T-helper 2 cell (primary cell): ENCODE measurements at regions not wholly inside any gene's neighbourhood (a gene's known extent, or its start where the extent isn't known, plus 50 kb on each side); places are given as distances from the start of the nearest gene placed in this dataset.
"Not testable (repeated sequence)": the region's sequence is repeated elsewhere in the genome, so short reads cannot be mapped to it uniquely, and the experiment has no call there.

Source experiments
- DNase-seq, 5 experiments: peaks; one replicate each; pipeline versions ENCODE4 v3.0.0 to v3.0.0-alpha.2; 2012 to 2022

GRCh38 chr4:67036791-67037190 lies 508.5 kb downstream of the CENPC start:
- no peak for DNase-seq

DNA sequence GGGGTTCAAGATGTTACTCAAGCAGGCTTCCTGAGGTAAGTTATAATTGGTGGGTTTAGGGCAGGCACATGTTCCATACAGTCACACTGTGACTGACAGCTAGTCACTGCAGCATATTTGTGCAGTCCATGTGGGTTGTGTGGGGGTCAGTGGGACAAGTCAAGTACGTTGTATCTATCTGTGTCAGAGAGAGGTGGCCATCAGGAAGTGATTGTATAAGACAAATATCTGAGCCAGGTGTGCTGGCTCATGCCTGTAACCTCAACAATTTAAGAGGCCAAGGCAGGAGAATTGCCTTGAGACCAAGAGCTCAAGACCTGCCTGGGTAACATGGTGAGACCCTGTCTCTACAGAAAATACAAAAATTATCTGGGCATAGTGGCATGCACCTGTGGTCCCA lies 509.3 kb downstream of the CENPC start:
- no peak for DNase-seq

GRCh38 chr4:67035501-67035900 lies 509.8 kb downstream of the CENPC start:
- DNase-seq: no peak

GRCh38 chr4:67030636-67031035 lies 514.7 kb downstream of the CENPC start:
- DNase-seq: no peak

DNA sequence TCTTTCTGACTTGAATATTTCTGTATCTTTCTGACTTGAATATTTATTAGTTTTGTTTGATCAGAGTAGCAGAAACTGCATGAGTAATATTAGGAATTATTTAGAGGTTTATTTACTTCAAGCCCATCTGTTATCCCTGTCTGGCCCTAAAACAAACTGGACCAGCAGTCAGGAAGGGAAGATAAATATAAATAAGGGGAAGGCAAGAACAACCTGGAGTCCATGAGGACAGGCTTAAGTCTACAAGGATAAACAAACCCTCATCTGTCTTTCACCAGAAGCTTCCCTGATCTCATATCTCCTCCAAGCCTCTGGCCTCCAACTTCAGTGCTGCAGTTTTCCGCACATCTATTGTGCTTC lies 524.9 kb downstream of the CENPC start:
- no peak for DNase-seq

GRCh38 chr4:67019686-67020437 lies 525.4 kb downstream of the CENPC start:
- DNase-seq: no peak

DNA sequence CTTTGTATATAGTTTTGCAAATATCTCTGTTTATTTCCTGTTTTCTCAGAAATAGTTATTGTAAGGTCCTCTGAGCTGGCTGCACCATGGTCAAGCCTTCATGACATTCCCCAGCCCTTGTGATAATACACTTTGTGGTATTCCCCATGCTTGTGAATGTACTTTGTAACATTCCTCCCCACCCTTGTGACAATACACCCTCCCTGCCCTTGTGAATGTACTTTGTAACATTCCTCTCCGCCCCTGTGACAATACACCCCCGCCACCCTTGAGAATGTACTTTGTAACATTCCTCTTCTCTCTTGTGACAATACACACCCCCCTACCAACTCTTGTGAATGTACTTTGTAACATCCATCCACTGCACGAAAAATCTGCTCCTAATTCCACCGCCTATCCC lies 530.7 kb downstream of the CENPC start:
- no peak for DNase-seq

DNA sequence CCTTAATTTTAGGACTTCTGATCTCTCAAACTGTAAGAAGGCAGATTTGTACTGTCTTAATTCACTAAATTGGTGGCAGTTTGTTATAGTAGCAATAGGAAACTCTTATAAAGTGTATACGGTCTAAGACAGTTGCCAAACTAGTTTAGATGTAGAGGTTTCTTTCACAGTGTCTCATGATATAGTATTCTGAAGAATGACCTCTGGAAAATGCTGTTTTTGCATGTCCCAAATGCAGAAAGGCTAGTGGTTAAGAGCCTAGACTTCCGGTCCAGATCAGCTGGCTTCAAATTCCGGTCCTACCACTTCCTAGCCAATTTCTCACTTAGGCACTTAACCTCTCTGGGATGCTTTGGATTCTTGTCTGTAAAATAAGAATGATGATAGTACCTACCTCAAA lies 538.5 kb downstream of the CENPC start:
- no peak for DNase-seq

DNA sequence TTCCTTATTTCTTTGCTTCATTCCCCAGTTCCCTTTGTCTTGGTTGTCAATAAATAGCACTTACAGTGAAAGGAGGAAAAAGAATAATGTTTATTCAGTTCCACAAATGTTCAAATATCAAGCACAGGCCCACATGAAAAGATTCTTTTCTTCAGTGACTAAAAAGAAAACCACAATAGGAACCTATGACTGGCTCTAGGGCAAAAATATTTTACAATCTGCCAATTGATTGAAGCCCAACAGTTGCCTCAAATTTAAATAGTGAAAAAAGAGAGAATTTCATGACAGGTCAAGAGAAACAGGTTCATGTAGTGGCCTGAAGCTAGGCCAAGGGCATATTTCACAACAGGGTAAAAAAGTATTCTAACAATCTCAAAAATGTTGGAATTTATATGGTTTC lies 553.8 kb downstream of the CENPC start:
- DNase-seq: no peak

DNA sequence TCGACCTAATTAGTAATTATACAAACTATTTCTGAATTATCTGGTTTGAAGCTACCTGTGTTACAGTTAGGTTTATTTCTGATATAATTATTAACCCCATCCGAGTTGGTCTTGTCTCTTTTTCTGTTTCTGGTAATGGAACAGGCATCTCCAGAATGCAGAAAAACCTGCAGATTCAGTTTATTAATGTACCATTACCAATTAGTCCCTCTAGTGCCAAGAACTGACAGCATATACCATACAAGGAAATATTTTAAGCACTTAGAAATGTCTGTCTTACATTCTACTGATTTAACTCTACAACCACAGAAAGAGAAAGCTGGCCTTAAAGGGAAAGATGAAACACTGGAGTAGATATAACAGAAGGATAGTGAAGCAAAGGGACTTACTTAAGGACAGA lies 570.6 kb downstream of the CENPC start:
- no peak for DNase-seq

GRCh38 chr4:66972087-66972486 lies 573.2 kb downstream of the CENPC start:
- no peak for DNase-seq

DNA sequence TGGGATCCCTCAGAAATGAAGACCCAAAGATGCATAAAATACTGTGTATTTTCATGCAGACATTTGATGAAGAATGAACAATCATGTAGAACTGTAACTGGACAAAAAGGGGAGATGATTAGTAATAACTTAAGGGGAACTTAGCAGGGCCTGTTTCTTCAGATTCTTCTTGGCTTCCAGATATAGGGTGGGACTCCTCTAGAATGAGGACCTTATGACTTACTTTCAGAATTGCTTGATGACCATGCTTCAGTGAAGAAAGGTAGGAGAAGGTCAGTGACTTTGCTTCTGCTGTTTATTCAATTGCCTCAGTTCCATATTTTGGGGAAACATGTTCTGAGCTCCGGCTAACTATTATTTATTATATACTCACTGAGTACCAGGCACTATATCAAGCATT lies 580.8 kb downstream of the CENPC start:
- DNase-seq: no peak

- DNase-seq: no peak
These were observed 582.2 kb downstream of the CENPC start for GRCh38 chr4:66963084-66963483.

GRCh38 chr4:66959207-66959606 lies 586.1 kb downstream of the CENPC start:
- DNase-seq: no peak

- DNase-seq: no peak
These were observed 588.5 kb downstream of the CENPC start for GRCh38 chr4:66956852-66957251.

GRCh38 chr4:66956426-66956825 lies 588.9 kb downstream of the CENPC start:
- no peak for DNase-seq

DNA sequence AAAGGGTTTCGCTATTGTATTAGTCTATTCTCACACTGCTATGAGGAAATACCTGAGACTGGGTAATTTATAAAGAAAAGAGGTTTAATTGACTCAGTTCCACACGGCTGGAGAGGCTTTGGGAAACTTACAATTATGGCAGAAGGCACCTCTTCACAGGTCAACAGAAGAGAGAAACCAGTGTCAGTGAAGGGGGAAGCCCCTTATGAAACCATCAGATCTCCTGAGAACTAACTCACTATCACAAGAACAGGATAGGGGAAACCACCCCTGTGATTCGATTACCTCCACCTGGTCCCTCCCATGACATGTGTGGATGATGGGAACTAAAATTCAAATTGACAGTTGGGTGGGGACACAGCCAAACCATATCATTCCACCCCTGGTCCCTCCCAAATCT lies 589.5 kb downstream of the CENPC start:
- no peak for DNase-seq

GRCh38 chr4:66949419-66949818 lies 595.9 kb downstream of the CENPC start:
- DNase-seq: no peak

GRCh38 chr4:66946761-66947160 lies 598.5 kb downstream of the CENPC start:
- DNase-seq: no peak

DNA sequence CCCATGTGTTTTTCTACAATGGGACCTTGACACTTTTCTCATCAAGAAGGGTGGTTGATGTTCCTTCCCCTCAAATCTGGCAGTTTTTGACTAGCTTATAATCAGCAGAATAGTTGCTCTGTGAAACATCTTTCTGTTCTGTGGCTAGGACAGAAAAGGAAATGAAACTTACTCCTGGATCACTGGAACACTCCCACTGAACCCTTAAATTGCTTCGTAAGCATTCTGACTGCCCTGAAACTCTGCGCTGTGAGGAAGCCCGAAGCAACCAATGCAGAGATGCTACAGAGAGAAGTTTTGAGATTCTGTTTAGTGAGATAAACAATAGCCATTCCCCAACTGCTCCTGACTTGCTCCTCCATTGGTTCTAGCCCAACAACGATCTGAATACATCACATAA lies 602.2 kb downstream of the CENPC start:
- DNase-seq: no peak

DNA sequence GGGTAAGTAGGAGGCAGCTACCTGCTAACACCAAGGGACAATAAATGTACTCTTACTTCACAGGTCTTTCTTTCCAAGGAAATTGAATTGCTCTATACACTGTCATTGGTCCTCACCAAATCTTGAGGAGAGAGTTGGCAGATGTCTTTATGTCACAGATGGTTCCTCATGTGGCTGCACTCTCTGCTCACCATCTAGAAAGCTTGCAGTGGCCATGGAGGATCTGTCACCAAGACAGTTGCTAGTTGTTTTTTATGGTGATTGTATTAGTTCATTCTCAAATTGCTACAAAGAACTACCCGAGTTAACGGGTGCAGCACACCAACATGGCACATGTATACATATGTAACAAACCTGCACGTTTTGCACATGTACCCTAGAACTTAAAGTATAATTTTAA lies 613.3 kb downstream of the CENPC start:
- not testable (repeated sequence) for DNase-seq

GRCh38 chr4:66930206-66930605 lies 615.1 kb downstream of the CENPC start:
- no peak for DNase-seq

GRCh38 chr4:66929748-66930147 lies 615.6 kb downstream of the CENPC start:
- no peak for DNase-seq

GRCh38 chr4:66928881-66929280 lies 616.4 kb downstream of the CENPC start:
- not testable (repeated sequence) for DNase-seq

GRCh38 chr4:66927937-66928336 lies 617.4 kb downstream of the CENPC start:
- DNase-seq: no peak
